GM19351 (cell line): ENCODE measurements at regions not wholly inside any gene's neighbourhood (a gene's known extent, or its start where the extent isn't known, plus 50 kb on each side); places are given as distances from the start of the nearest gene placed in this dataset.
"Not testable (repeated sequence)": the region's sequence is repeated elsewhere in the genome, so short reads cannot be mapped to it uniquely, and the experiment has no call there.

ENCODE experiments used
- ATAC-seq: cut with Tn5 transposase; IDR thresholded peaks from one replicate; pipeline ENCODE4 v1.9.1; 2021; ENCODE audit warnings: mild to moderate bottlenecking, moderate library complexity; ENCODE audit not compliant: unreplicated experiment

- ATAC-seq, result no peak
Measured at GRCh38 chr1:105270966-105271365, 1521.3 kb downstream of the AMY1C start.

- not testable (repeated sequence) for ATAC-seq
Measured at GRCh38 chr1:105272376-105272775, 1522.7 kb downstream of the AMY1C start.

- ATAC-seq, result no peak
Measured at GRCh38 chr1:105294838-105295237, 1545.1 kb downstream of the AMY1C start.

DNA sequence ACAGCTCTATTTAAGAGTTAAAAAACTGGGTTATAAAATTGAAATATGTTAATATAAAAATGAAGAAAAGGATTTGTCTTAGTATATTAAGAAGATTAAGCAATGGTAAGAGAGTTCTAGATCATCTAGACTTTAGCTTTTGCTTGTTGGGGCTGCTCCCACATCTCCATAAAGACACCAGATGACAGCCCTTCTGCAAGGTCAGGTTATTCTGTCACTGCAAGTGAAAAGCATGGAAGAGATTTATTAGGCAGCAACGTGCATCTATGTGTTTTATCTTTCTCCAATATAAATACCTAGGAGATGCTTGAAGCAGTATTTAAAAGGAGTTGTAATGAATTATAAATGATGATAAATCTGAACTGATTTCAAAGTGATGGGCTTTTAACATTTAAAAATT, 1560.4 kb downstream of the AMY1C start:
- no peak for ATAC-seq

DNA sequence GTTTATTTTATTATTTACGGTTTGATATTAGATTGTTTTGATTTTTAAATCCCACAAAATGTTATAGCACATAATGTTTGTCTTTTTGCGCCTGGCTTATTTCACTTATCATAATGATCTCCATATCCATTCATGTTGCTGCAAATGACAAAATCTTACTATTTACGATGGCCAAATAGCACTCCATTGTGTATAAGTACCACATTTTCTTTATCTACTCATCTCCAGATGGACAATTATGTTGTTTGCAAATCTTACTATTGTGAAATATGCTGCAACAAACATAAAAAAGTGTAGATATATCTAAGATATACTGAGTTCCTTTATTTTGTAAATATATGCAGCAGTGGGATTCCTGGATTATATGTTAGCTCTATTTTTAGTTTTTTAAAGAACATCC, 1568.3 kb downstream of the AMY1C start:
- no peak for ATAC-seq

GRCh38 chr1:105326886-105327285, 1577.2 kb downstream of the AMY1C start:
- no peak for ATAC-seq

DNA sequence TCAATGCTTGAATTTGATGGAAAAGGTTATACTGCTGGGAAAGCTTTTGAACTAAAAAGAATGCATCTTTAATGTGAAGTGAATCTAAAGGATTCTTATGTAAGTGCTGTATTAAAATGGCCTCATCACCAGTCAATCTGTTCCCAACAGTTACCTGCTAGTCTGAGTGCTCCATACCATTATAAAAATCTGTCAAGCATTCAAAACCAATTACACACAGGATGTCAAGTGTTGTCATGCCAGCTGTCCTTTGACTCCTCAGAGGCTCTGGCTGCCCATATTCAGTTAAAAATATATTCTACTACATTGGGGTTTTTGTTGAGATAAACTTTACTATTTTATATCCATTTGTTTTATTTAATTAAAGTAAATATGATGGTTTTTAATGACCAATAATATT, 1587.7 kb downstream of the AMY1C start:
- no peak for ATAC-seq

DNA sequence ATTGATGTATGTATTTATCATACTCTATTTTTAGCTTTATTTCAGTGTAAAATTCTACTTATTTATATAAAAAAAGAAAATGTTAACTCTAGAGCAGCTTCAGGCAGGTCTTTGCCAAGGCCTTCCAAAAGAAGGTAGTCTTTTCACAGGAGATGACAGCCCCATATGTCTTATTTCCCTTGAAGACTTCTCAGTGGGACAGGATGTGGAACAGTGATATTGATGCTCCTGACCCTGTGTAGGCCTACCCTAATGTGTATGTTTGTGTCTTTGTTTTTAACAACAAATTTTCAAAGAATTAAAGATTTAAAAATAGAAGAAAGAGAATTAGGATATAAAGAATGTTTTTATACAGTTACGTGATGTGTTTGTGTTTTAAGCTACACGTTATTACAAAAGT, 1593.6 kb downstream of the AMY1C start:
- no peak for ATAC-seq

GRCh38 chr1:105359457-105359856, 1609.8 kb downstream of the AMY1C start:
- ATAC-seq, result no peak

DNA sequence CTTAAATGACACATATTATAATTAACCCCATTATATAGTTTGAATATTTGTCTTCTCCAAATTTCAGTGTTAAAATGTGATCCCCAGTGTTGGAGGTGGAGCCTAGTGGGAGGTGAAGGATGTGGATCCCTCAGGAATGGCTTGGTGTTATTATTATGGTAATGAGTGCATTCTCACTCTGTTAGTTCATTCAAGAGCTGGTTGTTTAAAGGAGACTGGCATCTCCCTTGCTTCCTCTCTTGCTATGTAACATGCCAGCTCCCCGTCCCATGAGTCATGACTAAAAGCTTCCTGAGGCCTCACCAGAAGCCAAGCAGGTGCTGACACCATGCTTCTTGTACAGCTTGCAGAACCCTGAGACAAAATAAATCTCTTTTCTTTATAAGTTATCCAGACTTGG, 1612.7 kb downstream of the AMY1C start:
- ATAC-seq, result no peak

DNA sequence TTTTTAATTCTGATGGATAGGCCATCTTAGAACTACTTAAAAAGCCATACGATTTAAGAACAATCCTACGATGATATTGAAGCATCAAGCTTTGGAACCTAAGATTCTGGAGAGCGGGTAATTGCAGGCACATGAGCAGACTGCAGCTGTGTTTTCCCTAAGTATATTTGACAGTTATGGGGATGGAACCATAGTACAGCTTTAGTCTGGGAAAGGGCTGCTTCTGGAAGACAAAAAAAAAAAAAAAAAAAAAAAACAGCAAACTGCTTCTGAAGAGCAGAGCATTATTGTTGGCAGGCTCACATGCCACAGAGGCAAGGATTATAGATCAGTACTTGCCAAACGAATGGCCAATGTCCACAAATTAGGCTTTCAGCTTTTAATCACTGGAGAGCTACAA, 1618.7 kb downstream of the AMY1C start:
- ATAC-seq, result no peak

- ATAC-seq, result no peak
Measured at GRCh38 chr1:105373681-105374080, 1624.0 kb downstream of the AMY1C start.

- ATAC-seq, result no peak
Measured at GRCh38 chr1:105386489-105386888, 1636.8 kb downstream of the AMY1C start.

DNA sequence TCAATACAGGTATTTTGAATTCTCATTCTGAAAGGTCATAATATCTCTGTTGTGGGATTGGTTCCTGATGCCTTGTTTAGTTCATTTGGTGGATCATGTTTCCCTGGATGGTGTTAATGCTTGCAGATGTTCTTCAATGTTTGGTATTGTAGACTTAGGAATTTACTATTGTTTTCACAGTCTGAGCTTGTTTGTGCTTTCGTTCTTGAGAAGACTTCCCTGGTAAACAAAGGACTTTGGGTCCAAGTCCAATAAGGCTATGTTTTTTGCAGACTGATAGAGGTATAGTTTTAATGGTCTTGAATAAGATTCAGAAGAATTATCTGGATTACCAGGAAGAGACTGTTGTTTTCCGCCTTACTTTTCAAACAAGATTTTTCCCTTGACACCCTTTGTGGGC, 1646.3 kb downstream of the AMY1C start:
- no peak for ATAC-seq

DNA sequence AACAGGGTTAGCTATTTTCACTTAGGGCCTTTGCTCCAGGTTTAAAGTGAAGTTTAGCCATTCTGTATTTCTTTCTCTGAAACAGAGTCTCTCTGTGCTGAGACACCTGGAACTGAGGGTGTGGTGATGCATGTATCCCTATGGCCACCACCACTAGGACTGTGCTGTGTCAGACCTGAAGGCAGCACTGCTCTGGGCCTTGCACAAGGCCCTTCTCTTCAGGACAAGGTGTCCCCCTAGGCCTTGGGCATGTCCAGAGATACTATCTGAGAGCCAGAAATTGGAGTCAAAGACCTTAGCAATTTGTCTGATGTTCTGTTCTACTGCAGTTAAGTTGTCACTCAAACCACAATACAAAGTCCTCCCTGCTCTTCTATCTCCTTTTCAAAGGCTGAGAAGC, 1649.2 kb downstream of the AMY1C start:
- ATAC-seq, result no peak

- ATAC-seq, result no peak
Measured at GRCh38 chr1:105399716-105400115, 1650.0 kb downstream of the AMY1C start.

- no peak for ATAC-seq
Measured at GRCh38 chr1:105416261-105416660, 1640.2 kb upstream of the PRMT6 start.

- no peak for ATAC-seq
Measured at GRCh38 chr1:105419030-105419429, 1637.4 kb upstream of the PRMT6 start.

DNA sequence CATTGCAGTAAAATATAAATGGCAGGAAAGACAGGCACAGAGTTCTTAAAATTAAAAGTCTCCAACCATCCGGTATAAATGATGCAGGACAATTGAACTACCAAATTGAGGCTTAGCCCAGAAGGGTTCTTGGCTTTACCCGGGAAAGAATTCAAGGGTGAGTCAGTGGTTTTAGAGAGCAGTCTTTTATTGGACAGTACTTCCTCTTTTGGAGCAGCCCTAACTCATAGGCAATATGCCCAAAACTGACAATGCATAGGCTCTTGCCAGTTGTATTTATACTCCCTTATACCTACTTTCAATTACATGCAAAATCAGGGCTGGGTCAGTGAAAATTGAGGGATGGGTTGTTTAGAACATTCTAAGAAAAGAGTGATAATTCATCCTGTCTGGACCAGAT, 1628.9 kb upstream of the PRMT6 start:
- no peak for ATAC-seq

DNA sequence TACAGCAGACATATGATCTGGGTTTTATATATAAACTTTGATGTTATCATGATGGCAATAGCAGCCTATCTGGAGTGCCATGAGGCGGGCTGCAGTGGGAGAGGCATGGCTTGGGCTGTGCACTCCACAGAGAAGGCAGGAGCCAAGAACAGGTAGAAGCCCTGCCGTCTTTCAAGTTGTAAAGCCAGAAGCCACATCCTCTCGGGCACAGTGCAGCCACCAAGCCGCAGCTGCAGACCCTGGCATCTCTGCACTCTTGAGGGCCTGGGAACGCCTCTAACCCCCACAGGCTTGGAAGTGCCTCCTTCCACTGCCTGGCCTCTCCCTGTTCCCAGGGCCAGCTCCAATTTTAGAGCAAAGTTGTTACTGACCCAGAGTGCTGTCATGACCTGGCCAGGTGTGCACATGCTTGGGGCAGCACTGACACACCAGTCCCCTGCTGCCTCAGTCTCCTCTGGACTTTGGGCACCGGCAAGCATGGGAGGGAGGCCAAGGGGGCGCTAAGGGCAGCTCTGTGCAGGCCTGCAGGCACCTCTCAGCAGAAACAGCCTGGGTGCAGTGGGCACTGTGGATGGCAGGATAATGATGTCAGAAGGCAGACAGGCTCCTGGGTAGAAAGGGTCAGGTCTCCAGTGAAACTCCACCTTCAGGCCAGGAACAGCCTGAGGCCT, 1619.8 kb upstream of the PRMT6 start:
- ATAC-seq, result no peak

DNA sequence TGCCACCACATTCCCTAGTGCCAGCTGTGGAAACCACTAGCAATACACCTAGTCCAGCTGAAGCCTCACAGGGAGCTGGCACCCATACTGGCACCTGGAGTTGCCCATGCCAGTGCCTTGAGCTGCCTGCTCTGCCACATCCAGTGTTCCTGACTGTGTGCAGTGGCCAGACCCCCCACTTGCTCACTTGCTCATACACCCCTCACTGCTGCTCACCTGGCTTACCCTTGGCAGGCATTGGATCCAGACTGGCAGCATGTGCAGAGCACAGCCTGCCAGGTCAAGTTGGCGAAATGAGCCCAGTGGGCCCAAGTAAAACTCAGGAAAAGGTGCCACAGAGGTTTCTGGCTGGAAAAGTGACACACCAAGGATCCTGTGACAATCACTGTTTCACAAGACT, 1618.6 kb upstream of the PRMT6 start:
- no peak for ATAC-seq

- no peak for ATAC-seq
Measured at GRCh38 chr1:105442901-105443300, 1613.6 kb upstream of the PRMT6 start.

- ATAC-seq, result no peak
Measured at GRCh38 chr1:105459759-105460158, 1596.7 kb upstream of the PRMT6 start.
